Gastroesophageal sphincter (tissue), 3 donors: ENCODE measurements at regions not wholly inside any gene's neighbourhood (a gene's known extent, or its start where the extent isn't known, plus 50 kb on each side); places are given as distances from the start of the nearest gene placed in this dataset.

Source experiments
- POLR2A ChIP-seq, 2 donors: fragments of 450-650 bp; IDR thresholded peaks; one replicate each; pipeline ENCODE4 v1.6.1; 2017; ENCODE audit warnings: antibody characterized with exemption in 2 of 2, mild to moderate bottlenecking in 2 of 2, moderate library complexity in 1 of 2
- POLR2AphosphoS5 ChIP-seq: sonication (generic); formaldehyde crosslinking; IDR thresholded peaks from one replicate; pipeline ENCODE4 v1.6.1; 2017; ENCODE audit warnings: antibody characterized with exemption
- TF ChIP-seq, protein P1 (sequence below), 4 experiments: fragments of 200-600 bp in 2 of 4; fragments of 450-650 bp in 2 of 4; sonication (generic) in 1 of 4; IDR thresholded peaks; one replicate each; pipeline ENCODE4 v1.5.1; 2017 to 2019; ENCODE audit warnings: antibody characterized with exemption in 4 of 4, mild to moderate bottlenecking in 2 of 4, moderate library complexity in 2 of 4

DNA sequence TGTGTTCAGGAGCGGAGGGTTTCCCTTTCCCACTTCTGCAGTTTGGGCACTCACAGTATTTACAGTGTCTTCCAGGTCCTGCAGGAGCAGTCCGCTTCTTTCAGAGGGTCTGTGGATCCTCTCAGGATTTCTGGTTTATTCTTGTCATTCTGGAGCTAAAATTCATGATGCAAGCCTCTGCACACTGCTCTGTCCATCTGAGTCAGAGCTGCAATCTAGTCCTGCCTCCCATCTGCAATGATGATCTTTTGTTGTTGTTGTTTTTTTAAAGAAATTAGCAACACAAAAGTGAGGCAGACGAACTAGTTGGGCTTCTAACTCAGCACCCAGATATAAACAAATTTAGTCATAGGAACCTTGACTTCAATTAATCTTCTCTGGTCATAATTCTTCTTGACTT, 86.5 kb downstream of the DLEU7 start:
- TF ChIP-seq, protein P1, sequence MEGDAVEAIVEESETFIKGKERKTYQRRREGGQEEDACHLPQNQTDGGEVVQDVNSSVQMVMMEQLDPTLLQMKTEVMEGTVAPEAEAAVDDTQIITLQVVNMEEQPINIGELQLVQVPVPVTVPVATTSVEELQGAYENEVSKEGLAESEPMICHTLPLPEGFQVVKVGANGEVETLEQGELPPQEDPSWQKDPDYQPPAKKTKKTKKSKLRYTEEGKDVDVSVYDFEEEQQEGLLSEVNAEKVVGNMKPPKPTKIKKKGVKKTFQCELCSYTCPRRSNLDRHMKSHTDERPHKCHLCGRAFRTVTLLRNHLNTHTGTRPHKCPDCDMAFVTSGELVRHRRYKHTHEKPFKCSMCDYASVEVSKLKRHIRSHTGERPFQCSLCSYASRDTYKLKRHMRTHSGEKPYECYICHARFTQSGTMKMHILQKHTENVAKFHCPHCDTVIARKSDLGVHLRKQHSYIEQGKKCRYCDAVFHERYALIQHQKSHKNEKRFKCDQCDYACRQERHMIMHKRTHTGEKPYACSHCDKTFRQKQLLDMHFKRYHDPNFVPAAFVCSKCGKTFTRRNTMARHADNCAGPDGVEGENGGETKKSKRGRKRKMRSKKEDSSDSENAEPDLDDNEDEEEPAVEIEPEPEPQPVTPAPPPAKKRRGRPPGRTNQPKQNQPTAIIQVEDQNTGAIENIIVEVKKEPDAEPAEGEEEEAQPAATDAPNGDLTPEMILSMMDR (IDR thresholded peaks at IDR 0.05), result no peak
- no peak for TF ChIP-seq POLR2AphosphoS5
- no peak for TF ChIP-seq POLR2A (IDR thresholded peaks at IDR 0.05)
